Epithelial cell of proximal tubule (primary cell): ENCODE measurements at regions not wholly inside any gene's neighbourhood (a gene's known extent, or its start where the extent isn't known, plus 50 kb on each side); places are given as distances from the start of the nearest gene placed in this dataset.

ENCODE experiments used
- DNase-seq: peaks from one replicate; pipeline ENCODE4 v3.0.0-alpha.2; 2011; ENCODE audit warnings: low read depth
- H3K4me3 ChIP-seq: 2 replicates; pipeline ENCODE4 v1.5.1; 2011; ENCODE audit warnings: low read depth, mild to moderate bottlenecking, low read length
- TF ChIP-seq, protein P1 (sequence below): conservative IDR thresholded peaks from 2 replicates; pipeline ENCODE4 v1.5.1; 2012; ENCODE audit warnings: low read depth, mild to moderate bottlenecking, low read length

DNA sequence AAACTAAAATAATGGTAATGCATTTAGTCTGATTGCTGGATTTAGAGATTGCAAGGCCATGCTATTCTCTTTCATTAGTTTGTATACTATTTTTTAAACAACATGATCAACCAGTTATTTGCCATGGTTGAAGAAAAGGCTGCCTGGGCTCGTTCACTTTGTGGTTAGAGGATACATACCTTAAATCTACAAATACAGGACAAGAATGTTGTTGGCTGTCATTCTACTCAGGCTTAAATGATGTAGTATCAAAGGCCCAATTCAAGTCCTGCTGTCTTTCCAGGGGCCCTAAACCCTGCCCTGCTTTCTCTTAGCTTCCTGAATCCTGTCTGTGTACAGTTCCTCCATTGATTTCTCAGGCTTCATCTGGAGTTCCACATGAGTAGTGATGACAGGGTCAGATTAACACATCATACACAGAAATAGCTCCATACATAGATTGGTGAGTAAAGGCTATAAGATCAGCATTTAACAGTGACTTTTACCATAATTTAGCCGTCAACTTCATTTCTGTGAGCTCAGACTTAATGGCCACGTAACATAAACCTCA, 114.9 kb upstream of the GPRIN3 start:
- TF ChIP-seq, protein P1, sequence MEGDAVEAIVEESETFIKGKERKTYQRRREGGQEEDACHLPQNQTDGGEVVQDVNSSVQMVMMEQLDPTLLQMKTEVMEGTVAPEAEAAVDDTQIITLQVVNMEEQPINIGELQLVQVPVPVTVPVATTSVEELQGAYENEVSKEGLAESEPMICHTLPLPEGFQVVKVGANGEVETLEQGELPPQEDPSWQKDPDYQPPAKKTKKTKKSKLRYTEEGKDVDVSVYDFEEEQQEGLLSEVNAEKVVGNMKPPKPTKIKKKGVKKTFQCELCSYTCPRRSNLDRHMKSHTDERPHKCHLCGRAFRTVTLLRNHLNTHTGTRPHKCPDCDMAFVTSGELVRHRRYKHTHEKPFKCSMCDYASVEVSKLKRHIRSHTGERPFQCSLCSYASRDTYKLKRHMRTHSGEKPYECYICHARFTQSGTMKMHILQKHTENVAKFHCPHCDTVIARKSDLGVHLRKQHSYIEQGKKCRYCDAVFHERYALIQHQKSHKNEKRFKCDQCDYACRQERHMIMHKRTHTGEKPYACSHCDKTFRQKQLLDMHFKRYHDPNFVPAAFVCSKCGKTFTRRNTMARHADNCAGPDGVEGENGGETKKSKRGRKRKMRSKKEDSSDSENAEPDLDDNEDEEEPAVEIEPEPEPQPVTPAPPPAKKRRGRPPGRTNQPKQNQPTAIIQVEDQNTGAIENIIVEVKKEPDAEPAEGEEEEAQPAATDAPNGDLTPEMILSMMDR = no peak
- no peak overlapping the region for H3K4me3 ChIP-seq
- no peak for DNase-seq

DNA sequence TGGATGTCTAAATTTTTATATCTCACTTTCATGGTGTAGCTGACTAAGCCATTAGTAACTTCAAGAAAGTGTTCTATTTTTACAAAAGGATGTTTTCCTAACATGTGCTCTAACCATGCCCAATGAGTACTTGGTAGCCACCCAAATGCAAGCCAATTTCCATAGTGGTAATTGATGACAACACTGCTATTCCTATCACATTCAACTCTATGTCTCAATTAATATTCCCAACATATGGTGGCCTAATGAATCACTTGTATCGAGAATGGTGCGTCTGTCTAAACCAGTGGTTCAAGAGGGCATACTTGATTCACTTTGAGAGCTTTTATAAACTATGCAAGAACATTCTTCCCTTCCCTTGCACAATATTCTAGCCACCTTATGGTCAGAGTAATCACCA, 112.9 kb upstream of the GPRIN3 start:
- DNase-seq = no peak
- H3K4me3 ChIP-seq = no peak overlapping the region
- TF ChIP-seq, protein P1 = no peak

DNA sequence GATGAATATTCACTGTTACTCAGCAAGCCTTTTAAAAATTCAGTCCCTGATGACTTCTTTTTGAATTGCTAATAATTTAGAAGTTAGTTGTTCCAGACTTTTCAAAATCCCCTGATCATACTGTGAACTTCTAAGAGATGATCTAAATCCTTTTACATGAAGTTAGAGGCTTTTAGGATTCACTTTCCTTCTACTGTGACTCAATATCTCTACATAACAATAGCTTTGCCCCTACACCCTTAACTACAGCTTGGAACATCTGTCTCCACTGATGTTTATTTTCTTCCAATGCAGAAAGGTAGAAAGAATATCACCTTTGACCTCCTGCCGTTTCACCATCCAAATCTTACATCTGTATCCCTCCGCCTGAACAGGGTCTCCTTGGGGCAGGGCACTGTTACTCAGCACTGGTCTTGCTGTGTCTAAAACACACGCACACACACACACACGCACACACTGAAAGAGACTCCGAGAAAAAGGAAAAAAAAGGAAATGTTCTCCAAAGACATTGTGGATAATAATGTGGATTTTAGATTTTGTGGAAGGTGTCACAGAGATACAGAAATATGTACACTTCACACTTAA, 111.6 kb upstream of the GPRIN3 start:
- no peak for DNase-seq
- H3K4me3 ChIP-seq = no peak overlapping the region
- TF ChIP-seq, protein P1 = no peak

DNA sequence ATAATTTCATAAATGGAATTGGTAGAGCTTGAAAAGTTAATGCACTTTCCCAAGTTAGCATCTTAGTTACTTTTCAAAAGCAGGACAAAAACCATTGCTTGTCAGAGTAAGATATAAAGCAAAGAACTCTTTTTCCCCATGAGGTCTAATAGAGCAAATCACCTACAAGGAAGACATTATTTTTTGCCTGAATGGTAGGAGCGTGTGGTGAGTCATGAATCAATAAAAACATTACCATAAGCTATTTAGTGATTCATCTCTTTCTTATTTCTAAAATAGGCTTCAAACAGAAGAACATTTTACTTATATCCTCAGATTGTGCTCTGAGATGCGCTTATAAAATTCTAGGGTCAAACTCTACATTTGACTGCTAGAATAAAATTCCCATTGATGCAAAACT, 109.4 kb upstream of the GPRIN3 start:
- no peak for DNase-seq
- TF ChIP-seq, protein P1 = no peak
- H3K4me3 ChIP-seq = no peak overlapping the region

DNA sequence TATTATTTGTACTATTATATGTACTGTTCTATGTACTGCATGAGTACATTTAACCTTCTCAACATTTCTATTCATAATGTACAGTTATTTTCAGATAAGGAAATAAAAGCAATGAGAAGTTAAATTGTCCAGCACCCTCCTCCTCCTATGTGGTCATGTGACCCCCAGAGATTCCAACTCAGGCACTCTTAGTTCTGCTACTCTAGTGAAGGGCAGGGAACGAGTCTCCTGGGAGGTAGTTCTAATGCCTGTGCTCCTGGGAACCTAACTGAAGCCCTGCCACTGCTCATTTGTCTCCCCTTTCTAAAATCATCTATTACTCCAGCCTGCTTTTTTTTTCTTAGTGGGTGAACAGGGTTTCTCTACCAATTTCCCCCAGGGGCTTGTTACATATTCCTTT, 105.9 kb upstream of the GPRIN3 start:
- no peak for DNase-seq
- TF ChIP-seq, protein P1 = no peak
- no peak overlapping the region for H3K4me3 ChIP-seq

DNA sequence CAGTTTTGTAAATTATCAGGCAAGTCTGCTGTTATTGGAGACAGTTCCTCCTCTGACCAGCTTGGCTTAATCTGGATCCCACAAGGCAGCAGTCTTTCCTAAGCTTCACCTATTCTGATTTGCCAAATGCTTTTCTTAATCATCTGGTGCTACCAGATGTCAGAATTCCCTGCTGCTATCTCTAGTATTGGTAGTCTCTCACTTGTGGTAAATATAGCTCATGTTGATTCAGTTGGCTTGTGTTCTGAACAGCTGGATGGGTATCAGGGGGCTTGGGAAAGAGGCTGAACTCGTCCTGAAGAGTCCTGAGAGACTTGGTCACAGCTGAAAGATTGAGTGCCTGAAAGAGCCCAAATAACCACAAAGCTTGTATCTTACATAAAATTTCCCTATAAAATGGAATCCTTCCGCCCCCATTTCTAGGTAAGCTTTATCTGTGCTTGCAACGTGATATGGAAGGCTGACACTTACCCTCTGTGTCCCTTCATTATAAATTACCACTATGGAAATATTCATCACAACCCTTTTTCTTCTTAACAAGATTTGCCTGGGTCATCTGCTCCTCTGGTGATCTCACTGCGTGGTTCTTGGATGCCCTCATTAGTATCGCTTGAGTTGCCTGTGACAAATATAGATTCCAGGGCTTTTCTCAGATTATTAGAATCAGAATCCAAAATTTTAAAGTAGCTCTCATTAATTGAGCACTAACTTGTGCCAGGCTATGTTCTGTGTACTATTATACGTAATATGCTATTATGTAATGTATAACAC, 104.1 kb upstream of the GPRIN3 start:
- no peak for DNase-seq
- no peak overlapping the region for H3K4me3 ChIP-seq
- TF ChIP-seq, protein P1 = no peak
